ENCODE measurements at regions not wholly inside any gene's neighbourhood (a gene's known extent, or its start where the extent isn't known, plus 50 kb on each side); places are given as distances from the start of the nearest gene placed in this dataset.
A peak's percentile ranks its signal among the peaks of the same experiment; 100 is the strongest.

DNA sequence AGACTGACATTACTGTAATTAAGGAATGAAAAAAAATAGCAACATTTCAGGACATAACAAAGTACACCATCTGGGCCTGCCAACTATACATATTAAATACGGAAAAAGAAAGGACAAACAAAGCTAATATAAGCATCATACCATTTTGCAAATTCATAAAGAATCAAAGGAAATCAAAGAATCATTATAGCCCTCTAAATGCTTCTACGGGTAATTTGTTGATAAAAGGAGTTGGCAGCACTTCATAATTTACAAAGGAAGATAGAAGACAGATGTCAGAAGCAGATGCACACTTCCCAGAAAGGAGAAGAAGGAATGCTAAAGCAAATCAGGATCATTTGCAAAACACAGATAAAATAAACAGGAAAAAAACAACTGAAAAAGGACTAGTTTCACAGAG, 1757.3 kb downstream of the PCDH7 start:
- FAIRE-seq = peak; percentile 89

GRCh38 chr4:32485956-32486355, 1765.8 kb downstream of the PCDH7 start:
- no peak for FAIRE-seq

DNA sequence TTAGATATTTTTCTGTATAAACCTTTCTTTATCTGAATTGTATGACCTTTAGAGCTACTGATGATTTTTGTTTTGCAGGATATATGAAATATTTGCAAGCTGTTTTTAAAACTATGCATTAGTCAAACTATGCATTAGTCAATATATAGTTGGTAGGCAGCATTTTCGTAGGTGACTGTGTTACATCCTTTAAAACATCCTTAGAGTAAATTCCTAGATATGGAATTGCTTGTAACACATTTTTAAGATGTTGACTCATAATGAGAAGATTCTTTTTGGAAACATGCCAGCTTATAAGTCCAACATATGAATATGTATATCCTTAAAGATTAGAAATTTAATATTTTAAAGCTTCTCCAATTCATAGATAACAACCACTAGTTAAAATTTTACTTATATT, 1768.5 kb downstream of the PCDH7 start:
- no peak for FAIRE-seq

DNA sequence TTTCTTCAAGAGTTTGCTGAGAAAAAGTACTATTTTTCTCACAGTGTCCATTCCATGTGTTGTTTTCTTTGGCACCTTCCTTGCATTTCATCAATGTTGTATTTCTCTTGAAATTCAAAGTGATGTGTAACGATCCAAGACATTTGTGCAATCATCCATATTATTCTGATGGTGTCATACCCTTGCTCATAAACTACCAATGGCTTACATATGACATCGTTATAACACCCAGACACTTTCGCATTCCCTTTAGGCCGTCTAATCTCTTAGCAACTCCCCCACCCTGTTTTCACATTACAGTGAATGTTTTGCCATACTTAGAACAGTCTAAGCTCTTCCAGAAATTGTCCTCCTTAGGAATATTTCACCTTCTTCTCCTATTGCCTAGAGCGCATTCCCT, 1779.0 kb downstream of the PCDH7 start:
- no peak for FAIRE-seq

- FAIRE-seq = no peak
These were observed 1783.1 kb downstream of the PCDH7 start for GRCh38 chr4:32503241-32503640.

- FAIRE-seq = no peak
These were observed 1785.9 kb downstream of the PCDH7 start for GRCh38 chr4:32506067-32506466.

DNA sequence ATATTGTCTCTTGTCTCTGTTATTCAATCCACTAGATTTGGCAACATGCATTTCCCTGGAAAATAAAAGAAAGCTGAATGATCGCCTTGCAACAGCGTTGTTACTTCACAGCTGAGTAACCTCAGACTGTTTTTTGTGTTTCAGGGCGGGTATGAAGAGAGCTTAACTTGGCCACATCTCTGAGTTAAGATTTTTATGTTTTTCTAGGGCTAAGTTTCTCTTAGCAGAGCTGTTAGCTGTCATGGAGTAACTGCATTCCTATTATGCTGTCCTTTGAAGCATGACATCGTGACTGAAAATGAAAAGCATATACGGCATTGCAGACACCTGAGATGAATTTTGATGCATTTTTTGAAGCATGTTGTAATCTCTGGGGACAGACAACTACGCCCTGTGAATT, 1798.9 kb downstream of the PCDH7 start:
- FAIRE-seq = no peak

DNA sequence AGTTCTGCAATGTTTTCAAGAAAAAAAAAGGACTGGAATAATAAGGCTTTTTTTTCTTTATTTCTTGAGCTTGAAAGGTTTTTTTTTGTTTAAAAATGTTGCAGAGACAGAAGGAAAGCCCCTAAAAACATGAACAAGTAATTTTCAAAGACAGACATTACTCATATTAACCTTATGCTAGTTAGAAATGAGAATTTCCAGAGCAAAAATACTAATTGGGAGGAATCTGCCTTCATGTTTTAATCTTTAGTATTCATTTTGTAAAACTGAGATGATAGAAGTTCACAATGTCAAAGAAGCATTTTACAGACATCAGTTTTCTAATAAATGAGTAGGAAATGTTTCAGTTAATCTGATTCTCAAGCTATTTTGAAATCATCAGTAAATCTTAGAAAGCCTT, 1805.3 kb downstream of the PCDH7 start:
- no peak for FAIRE-seq

DNA sequence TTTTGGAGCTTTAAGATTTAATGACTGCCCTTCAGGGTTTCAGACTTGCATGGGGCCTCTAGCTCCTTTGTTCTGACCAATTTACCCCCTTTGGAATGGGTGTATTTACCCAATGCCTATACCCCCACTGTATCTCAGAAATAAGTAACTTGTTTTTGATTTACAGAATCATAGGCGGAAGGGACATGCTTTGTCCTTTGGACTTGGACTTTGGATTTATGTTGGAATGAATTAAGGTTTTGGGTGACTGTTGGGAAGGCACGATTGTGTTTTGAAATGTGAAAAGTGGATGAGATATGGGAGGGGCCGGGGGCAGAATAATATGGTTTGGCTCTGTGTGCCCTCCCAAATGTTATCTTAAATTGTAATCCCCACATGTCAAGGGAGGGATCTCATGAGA, 1824.7 kb downstream of the PCDH7 start:
- no peak for FAIRE-seq

- FAIRE-seq = no peak
These were observed 1831.8 kb downstream of the PCDH7 start for GRCh38 chr4:32551943-32552342.

DNA sequence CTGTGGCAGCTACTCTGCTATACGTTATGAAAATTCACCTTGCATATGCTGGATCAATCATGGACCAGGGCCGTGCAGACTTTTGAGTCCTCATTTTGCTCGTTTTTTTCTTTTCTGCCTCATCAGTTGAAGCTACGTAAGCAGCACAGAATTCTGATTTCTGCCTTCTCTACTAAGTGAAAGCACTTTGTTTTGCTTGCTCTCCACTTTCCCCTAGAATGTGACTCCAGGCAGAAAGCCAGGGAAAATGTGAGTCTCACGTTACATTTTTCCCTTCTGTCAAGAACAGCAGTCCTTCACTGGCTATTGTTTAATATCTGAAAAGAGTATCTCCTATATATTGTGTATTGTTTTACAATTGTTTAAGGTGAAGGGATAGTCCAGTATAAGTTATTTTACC, 1840.1 kb downstream of the PCDH7 start:
- FAIRE-seq = peak; percentile 41

GRCh38 chr4:32562010-32562409, 1841.8 kb downstream of the PCDH7 start:
- FAIRE-seq = no peak

GRCh38 chr4:32564626-32565025, 1844.5 kb downstream of the PCDH7 start:
- no peak for FAIRE-seq

DNA sequence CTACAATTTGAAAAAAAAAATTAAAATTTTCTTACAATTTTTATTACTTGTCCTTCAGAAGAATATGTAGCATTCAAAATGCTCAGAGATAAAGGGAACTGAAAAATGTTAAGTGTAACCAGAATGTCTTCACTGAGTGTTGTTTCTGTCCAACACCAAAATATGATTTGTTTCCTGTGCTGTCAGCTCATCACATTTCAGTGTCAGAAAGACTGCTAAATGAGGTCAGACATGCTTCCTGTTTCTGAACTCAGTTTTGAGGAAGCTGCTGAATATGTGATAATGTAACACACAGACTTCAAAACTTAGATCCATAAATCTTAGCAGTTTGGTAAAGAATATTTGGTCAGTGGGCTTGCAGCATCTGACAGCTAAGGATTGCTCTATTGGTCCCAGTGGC, 1849.7 kb downstream of the PCDH7 start:
- FAIRE-seq = no peak

DNA sequence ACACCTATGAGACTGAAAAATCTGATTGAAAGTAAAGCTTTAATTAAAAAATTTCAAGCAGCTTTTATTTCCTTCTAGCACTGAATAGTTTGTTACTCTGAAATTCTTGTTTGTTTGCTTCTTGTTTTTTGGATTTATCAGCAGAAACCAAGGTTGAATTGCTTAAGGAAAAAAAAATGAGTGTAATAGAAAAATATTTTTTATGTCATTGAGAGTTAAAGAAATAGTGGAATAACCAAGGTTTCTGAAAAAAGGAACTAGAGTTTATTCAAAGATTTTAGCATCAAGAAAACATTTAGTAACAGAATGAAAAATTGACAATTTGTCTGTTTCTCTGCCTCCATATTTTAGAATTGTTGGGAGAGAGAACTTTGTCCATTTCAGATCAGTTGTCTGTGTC, 1852.2 kb downstream of the PCDH7 start:
- no peak for FAIRE-seq

DNA sequence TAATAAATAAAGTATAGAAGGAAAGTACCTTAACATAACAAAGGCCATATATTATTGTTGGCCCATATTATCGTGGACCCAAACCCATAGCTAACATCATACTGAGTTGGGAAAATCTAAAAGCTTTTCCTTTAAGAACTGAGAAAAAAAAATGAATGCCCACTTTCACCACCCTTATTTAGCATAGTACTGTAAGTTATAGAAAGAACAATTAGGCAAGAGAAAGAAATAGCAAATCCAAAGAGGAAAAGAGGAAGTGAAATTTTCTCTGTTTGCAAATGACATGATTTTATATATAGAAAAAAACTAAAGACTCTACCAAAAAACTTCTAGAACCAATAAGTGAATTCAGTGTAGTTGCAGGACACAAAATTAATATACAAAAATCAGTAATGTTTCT, 1854.6 kb downstream of the PCDH7 start:
- FAIRE-seq = no peak

DNA sequence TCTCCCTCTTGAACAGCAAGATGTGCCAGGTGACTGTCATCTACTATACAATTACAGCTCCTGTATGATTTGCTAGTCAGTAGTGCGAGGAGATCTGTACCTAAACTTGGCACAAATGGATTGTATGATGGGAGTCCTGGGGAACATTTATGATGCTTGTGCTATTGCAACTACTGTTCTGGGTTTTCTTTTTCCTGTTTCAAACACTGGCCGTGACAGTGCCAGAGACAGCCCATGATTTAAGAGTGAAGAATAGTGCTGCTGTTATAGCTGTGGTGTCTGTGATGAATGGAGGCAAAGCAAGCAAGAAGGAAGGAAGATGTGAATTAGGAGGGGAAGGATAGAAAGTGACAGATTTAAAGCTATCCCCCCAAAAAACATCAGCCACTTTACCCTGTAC, 1868.9 kb downstream of the PCDH7 start:
- FAIRE-seq = no peak

GRCh38 chr4:32589853-32590252, 1869.7 kb downstream of the PCDH7 start:
- FAIRE-seq = no peak

GRCh38 chr4:32597354-32597753, 1877.2 kb downstream of the PCDH7 start:
- FAIRE-seq = no peak

DNA sequence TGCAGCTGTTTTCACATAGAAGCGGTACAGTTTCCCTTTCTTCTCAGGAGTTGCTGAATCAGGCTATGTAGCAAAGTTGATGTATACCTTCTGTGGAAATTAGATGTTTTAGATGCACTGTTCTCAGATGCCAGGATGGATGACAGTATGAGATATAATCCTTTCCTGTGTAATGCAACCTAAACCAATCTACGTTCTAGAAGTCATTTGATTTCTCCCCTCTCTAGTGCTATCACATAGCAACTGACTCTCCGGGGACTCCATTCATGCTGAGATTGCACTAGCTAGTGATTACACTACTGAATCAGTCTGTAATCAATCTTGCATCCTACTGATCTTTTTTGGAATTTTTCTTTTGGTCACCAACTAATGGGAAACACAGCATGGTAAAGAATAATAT, 1881.7 kb downstream of the PCDH7 start:
- no peak for FAIRE-seq

DNA sequence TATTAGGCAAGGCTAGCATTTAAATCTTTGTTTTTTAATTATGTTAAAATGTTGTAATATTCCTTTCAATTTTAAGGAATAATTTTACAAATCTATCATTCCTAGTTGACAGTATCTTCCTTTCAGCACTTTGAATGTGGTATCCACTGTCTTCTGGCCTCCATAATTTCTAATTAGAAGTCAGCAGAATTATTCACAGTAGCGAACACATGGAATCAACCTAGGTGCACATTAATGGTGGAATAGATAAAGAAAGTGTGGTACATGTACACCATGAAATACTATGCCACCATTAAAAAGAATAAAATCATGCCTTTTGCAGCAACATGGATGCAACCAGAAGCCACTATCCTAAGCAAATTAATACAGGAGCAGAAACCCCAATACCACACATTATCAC, 1887.8 kb downstream of the PCDH7 start:
- FAIRE-seq = no peak

DNA sequence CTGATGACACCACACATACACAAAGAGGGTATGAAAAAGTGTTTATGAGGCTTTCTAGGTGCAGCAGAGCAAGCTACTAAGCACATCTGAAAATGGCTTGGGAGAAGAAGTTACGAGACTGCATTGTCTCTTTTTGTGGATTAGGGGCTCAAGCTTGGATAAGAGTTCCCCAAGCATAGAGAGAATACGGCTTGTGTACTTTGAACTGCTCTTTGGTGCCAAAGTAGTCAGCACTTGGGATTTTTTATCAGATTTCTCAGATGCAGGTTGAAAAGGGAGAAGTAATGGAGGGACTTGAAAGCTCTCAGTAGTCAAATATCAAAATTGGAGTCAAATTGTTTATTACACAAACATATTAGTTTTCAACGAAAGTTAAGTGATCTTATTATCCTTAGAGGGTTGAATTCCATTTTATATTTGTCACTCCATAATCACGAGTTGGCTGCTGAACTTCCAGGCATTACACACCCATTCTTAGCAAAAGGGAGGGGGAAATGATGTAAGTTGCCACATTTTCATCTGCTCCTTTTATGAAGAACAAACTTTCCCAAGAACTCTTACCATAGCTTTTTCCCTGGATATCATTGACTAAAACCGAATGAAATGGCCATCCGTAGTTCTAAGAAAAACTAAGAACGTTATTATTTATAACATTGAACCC, 1904.9 kb downstream of the PCDH7 start:
- FAIRE-seq = no peak

GRCh38 chr4:32625687-32626337, 1905.6 kb downstream of the PCDH7 start:
- FAIRE-seq = no peak

GRCh38 chr4:32631831-32632230, 1911.7 kb downstream of the PCDH7 start:
- FAIRE-seq = no peak

- FAIRE-seq = no peak
These were observed 1913.3 kb downstream of the PCDH7 start for GRCh38 chr4:32633421-32633820.

Measured in endometrium (tissue), 2 donors.